ENCODE measurements at regions not wholly inside any gene's neighbourhood (a gene's known extent, or its start where the extent isn't known, plus 50 kb on each side); places are given as distances from the start of the nearest gene placed in this dataset.

GRCh38 chr2:208935531-208935930 is 488.3 kb upstream of the MAP2 start:
- intact Hi-C loops (cut with DNase I; ENCODE audit: low total_unique reads) = no loop called here
- DNase-seq = no peak
- H3K27me3 ChIP-seq = no peaks in the 10 kb centered on the region
- H3K9me3 ChIP-seq = no peaks in the 10 kb centered on the region
- TF ChIP-seq CTCF (IDR thresholded peaks at IDR 0.05) = no peak
- H3K27ac ChIP-seq = no peak overlapping the region
- H3K4me3 ChIP-seq = no peak overlapping the region
- no peaks in the 10 kb centered on the region for H3K36me3 ChIP-seq
- H3K4me1 ChIP-seq = no peaks in the 10 kb centered on the region

- no peak overlapping the region for H3K4me3 ChIP-seq
- H3K4me1 ChIP-seq = no peaks in the 10 kb centered on the region
- H3K27ac ChIP-seq = no peak overlapping the region
- TF ChIP-seq CTCF (IDR thresholded peaks at IDR 0.05) = no peak
- H3K36me3 ChIP-seq = no peaks in the 10 kb centered on the region
- no peaks in the 10 kb centered on the region for H3K27me3 ChIP-seq
- DNase-seq = no peak
- no peaks in the 10 kb centered on the region for H3K9me3 ChIP-seq
- intact Hi-C loops (cut with DNase I; ENCODE audit: low total_unique reads) = no loop called here
Measured at GRCh38 chr2:208937521-208937920, 486.3 kb upstream of the MAP2 start.

GRCh38 chr2:208939852-208940251 is 484.0 kb upstream of the MAP2 start:
- H3K4me3 ChIP-seq = no peak overlapping the region
- H3K9me3 ChIP-seq = no peaks in the 10 kb centered on the region
- no peak overlapping the region for H3K27ac ChIP-seq
- no peaks in the 10 kb centered on the region for H3K4me1 ChIP-seq
- intact Hi-C loops (cut with DNase I; ENCODE audit: low total_unique reads) = no loop called here
- H3K36me3 ChIP-seq = no peaks in the 10 kb centered on the region
- DNase-seq = no peak
- no peaks in the 10 kb centered on the region for H3K27me3 ChIP-seq
- TF ChIP-seq CTCF (IDR thresholded peaks at IDR 0.05) = no peak

- Histone ChIP-seq H3K4me3 (no peak overlapping the region), H3K27me3 (no peaks in the 10 kb centered on the region), H3K4me1 (no peaks in the 10 kb centered on the region), H3K36me3 (no peaks in the 10 kb centered on the region), H3K27ac (no peak overlapping the region), H3K9me3 (no peaks in the 10 kb centered on the region)
- DNase-seq = no peak
- TF ChIP-seq CTCF (IDR thresholded peaks at IDR 0.05) = no peak
- intact Hi-C loops (cut with DNase I; ENCODE audit: low total_unique reads) = no loop called here
Measured at GRCh38 chr2:208945719-208946256, 478.1 kb upstream of the MAP2 start.

GRCh38 chr2:208948073-208948472 is 475.8 kb upstream of the MAP2 start:
- intact Hi-C loops (cut with DNase I; ENCODE audit: low total_unique reads) = no loop called here
- no peaks in the 10 kb centered on the region for H3K4me1 ChIP-seq
- no peaks in the 10 kb centered on the region for H3K9me3 ChIP-seq
- no peak for TF ChIP-seq CTCF (IDR thresholded peaks at IDR 0.05)
- H3K27ac ChIP-seq = no peak overlapping the region
- no peaks in the 10 kb centered on the region for H3K27me3 ChIP-seq
- no peak for DNase-seq
- H3K36me3 ChIP-seq = no peaks in the 10 kb centered on the region
- no peak overlapping the region for H3K4me3 ChIP-seq

- DNase-seq = no peak
Measured at GRCh38 chr2:208970070-208970469, 453.8 kb upstream of the MAP2 start.

More at GRCh38 chr2:208970070-208970469, 453.8 kb upstream of the MAP2 start:
- TF ChIP-seq CTCF (IDR thresholded peaks at IDR 0.05) = no peak
- Histone ChIP-seq H3K36me3 (no peaks in the 10 kb centered on the region), H3K27me3 (no peaks in the 10 kb centered on the region), H3K9me3 (no peaks in the 10 kb centered on the region), H3K27ac (no peak overlapping the region), H3K4me1 (no peaks in the 10 kb centered on the region), H3K4me3 (no peak overlapping the region)
- intact Hi-C loops (cut with DNase I; ENCODE audit: low total_unique reads) = no loop called here

Data from tibial artery (tissue), 4 donors.